GM20000 (cell line): ENCODE measurements at regions not wholly inside any gene's neighbourhood (a gene's known extent, or its start where the extent isn't known, plus 50 kb on each side); places are given as distances from the start of the nearest gene placed in this dataset.
"Not testable (repeated sequence)": the region's sequence is repeated elsewhere in the genome, so short reads cannot be mapped to it uniquely, and the experiment has no call there.

Experiments
- DNase-seq: peaks from one replicate; pipeline ENCODE4 v3.0.0; 2012; ENCODE audit warnings: low spot score
- CTCF ChIP-seq: IDR thresholded peaks from 2 replicates; pipeline ENCODE4 v1.5.1; 2012; ENCODE audit warnings: mild to moderate bottlenecking, control low read depth; ENCODE audit errors: extremely low read depth, missing control alignments

DNA sequence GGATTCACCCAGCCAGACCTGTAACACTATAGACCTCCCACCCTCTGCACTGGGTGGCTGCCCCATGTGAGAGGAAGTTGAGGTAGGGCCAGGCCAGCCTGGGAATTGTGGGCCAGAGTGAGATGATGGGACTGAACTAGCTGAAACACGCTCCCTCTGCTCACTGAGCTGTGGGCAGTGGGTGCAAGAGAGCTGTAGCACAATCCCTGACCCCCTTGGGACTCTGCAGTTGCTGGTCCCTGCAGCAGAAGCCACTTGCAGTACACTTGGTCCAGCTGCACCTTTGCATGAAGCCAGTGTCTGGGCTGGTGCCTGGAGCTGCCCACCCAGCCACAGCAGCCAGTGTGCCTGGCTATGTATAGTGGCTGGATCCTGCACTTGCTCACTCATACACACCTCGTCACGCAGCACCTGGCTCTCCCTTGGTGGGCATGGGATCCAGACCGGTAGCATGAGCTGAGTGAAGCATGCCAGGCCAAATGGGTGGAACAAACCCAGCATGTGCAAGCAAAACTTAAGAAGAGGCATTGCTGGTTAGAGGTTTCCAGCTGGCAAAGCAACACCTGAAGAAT lies 805.7 kb upstream of the GBE1 start:
- no peak for TF ChIP-seq CTCF
- no peak for DNase-seq

DNA sequence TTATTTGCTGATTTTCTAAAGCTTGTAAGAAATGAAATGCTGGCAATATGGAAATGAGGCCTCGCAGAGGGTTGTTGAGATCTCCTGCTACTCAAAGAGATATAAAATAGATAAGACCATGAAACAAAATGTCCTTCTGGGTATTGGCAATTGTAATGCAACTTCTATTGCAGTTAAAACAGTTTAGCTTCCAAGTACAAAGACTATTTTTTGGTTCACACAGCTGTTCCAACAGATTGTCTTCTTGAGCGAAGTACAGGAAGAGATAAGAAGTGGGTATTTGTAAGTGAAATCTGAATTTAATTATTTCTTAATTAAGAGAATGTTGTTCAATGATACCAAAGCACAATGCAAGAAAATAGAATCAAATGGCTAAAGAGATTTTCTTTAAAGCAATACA lies 801.5 kb upstream of the GBE1 start:
- DNase-seq, result no peak
- TF ChIP-seq CTCF, result no peak

GRCh38 chr3:82561784-82562183 lies 800.3 kb upstream of the GBE1 start:
- no peak for DNase-seq
- no peak for TF ChIP-seq CTCF

DNA sequence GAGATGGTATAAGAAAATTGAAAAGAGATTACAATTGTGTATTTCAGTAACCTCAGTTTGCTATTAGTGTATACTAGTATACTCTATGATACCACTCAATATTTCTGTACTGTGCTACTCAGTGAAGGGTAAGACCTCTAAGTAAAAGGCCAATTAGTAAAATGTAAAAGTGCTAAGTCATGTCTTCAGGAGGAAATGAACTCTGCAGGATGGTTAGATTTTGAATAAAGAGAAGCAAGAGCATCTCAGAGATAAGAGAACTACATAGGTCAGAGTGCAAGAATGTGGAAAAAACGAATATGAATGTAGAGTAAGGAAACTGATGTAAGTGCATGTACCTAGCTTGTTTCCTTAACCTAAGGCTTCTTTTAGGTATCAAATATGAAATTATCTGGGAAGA lies 796.6 kb upstream of the GBE1 start:
- DNase-seq, result no peak
- TF ChIP-seq CTCF, result no peak

- DNase-seq, result no peak
- no peak for TF ChIP-seq CTCF
Measured at GRCh38 chr3:82556113-82556512, 794.7 kb upstream of the GBE1 start.

- DNase-seq, result not testable (repeated sequence)
Measured at GRCh38 chr3:82542556-82542955, 781.1 kb upstream of the GBE1 start.

- no peak for TF ChIP-seq CTCF
- DNase-seq, result no peak
Measured at GRCh38 chr3:82521657-82522056, 760.2 kb upstream of the GBE1 start.

- TF ChIP-seq CTCF, result no peak
- no peak for DNase-seq
Measured at GRCh38 chr3:82520846-82521245, 759.4 kb upstream of the GBE1 start.
